GM23248 (cell line): ENCODE measurements at regions not wholly inside any gene's neighbourhood (a gene's known extent, or its start where the extent isn't known, plus 50 kb on each side); places are given as distances from the start of the nearest gene placed in this dataset.

Experiments
- EZH2 ChIP-seq: fragments of 200-600 bp; sonication (generic); IDR thresholded peaks from 2 replicates; pipeline ENCODE4 v1.6.1; 2018; ENCODE audit warnings: antibody characterized with exemption, mild to moderate bottlenecking; ENCODE audit not compliant: insufficient read depth, poor library complexity, severe bottlenecking
- EZH2phosphoT487 ChIP-seq: fragments of 200-600 bp; sonication (generic); IDR thresholded peaks from 2 replicates; pipeline ENCODE4 v1.6.1; 2018; ENCODE audit warnings: antibody characterized with exemption, moderate library complexity, mild to moderate bottlenecking, low read depth; ENCODE audit not compliant: insufficient read depth

DNA sequence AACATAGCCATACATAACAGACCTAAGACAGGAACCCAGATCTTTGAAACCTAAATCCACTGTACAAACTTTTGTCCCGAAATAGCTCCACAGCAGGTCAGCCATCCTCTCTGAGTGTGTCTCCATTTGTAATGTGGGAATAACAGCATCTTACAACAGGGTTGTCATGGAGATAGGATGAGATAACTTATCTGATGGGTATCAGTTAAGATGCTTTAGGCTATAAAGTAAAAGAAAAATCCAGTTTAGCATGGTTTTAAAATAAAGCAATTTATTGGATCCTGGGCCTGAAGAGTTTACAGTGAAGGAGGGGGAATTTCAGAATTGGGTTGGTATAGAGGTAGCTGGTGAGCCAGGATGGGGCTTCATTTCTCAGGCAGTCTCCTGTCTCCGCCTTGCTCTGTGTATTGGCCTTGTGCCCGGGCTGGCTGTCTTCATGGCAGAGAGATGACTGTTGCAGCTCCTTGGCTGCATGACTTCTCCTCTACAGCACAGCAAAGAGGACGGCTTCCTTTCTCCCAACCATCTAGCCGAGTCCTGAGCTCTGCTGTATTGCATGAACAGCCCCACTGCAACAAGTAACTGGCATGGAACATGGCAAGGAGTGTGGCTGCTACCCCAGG lies 131.9 kb upstream of the PROK2 start:
- TF ChIP-seq EZH2phosphoT487: no peak
- no peak for TF ChIP-seq EZH2
